ENCODE measurements at regions not wholly inside any gene's neighbourhood (a gene's known extent, or its start where the extent isn't known, plus 50 kb on each side); places are given as distances from the start of the nearest gene placed in this dataset. TPM values are rescaled to one million over a fixed set of nuclear protein-coding genes. Genes with fewer than 3 reads are reported as not detected.

DNA sequence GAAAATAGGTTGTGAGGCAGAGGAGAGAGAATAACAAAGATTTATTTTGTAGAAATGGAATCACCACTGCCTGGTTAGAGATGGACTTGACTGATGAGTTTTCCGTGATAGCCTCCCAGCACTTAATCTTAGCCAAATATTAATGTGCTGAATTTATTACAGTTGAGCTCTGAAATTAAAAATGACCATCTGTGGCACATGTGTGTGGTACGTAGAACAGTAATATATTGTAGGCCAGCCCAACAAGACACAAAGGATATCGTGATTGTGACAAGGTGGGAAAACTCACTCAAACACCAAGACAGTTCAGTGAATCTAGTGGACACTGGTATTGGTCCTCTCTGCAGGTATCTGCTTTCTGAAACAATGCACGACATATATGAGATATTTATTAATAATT lies 119.4 kb downstream of the HAO1 start:
- Histone ChIP-seq H3K4me3 (no peak overlapping the region), H3K27ac (no peak overlapping the region), H3K27me3 (no peaks in the 10 kb centered on the region), H3K9ac (ENCODE audit: low read depth in 2 of 2, low read length in 2 of 2) (no peak overlapping the region), H3K36me3 (no peaks in the 10 kb centered on the region), H3K4me1 (no peaks in the 10 kb centered on the region), H3K9me3 (no peaks in the 10 kb centered on the region)
- intact Hi-C loops (cut with DNase I), result no loop called here
- no peak for DNase-seq
- TF ChIP-seq, protein P1, sequence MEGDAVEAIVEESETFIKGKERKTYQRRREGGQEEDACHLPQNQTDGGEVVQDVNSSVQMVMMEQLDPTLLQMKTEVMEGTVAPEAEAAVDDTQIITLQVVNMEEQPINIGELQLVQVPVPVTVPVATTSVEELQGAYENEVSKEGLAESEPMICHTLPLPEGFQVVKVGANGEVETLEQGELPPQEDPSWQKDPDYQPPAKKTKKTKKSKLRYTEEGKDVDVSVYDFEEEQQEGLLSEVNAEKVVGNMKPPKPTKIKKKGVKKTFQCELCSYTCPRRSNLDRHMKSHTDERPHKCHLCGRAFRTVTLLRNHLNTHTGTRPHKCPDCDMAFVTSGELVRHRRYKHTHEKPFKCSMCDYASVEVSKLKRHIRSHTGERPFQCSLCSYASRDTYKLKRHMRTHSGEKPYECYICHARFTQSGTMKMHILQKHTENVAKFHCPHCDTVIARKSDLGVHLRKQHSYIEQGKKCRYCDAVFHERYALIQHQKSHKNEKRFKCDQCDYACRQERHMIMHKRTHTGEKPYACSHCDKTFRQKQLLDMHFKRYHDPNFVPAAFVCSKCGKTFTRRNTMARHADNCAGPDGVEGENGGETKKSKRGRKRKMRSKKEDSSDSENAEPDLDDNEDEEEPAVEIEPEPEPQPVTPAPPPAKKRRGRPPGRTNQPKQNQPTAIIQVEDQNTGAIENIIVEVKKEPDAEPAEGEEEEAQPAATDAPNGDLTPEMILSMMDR (IDR thresholded peaks at IDR 0.05), result no peak

DNA sequence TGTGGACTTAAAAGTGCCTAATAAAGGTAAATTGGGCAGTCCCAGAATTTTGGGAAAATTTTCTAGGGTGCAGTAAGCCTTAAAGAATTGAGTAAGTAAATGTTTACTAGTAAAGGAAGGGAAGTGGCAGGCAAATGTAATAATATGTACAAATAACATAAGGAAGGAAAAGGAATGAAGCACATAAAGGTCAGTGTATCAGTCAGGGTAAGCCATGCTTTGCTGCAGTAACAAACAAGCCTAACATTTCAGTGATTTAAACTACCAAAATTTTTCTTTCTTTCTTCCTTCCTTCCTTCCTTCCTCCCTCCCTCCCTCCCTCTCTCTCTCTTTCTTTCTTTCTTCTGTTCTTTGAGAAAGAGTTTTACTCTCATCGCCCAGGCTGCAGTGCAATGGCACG lies 117.5 kb downstream of the HAO1 start:
- Histone ChIP-seq H3K4me3 (no peak overlapping the region), H3K9ac (ENCODE audit: low read depth in 2 of 2, low read length in 2 of 2) (no peak overlapping the region), H3K36me3 (no peaks in the 10 kb centered on the region), H3K9me3 (no peaks in the 10 kb centered on the region), H3K27me3 (no peaks in the 10 kb centered on the region), H3K4me1 (no peaks in the 10 kb centered on the region), H3K27ac (no peak overlapping the region)
- intact Hi-C loops (cut with DNase I), result no loop called here
- no peak for DNase-seq
- TF ChIP-seq, protein P1 (IDR thresholded peaks at IDR 0.05), result no peak

DNA sequence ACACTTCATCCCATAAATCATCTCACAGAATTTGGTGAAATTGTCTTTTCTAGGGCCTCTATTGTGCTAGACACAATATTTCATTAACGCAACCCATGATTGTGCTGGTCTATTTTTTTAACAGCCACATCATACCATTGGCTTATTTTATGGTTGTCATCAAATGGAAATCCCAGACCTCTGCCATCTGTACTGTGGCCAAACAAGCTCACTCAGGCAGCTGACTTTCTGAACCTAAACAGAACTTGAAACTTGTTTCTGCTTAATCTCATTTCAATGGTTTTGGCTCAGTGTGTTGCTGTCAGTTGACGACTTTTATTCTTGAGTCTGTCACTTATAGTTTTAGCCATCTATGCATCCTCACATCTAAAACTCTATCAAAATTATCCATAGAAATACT lies 111.8 kb downstream of the HAO1 start:
- no peak for DNase-seq
- no peak overlapping the region for H3K27ac ChIP-seq
- TF ChIP-seq, protein P1 (IDR thresholded peaks at IDR 0.05), result no peak
- no peaks in the 10 kb centered on the region for H3K36me3 ChIP-seq
- no peak overlapping the region for H3K9ac ChIP-seq (ENCODE audit: low read depth in 2 of 2, low read length in 2 of 2)
- H3K4me1 ChIP-seq, result no peaks in the 10 kb centered on the region
- intact Hi-C loops (cut with DNase I), result no loop called here
- H3K27me3 ChIP-seq, result no peaks in the 10 kb centered on the region
- no peaks in the 10 kb centered on the region for H3K9me3 ChIP-seq
- no peak overlapping the region for H3K4me3 ChIP-seq

DNA sequence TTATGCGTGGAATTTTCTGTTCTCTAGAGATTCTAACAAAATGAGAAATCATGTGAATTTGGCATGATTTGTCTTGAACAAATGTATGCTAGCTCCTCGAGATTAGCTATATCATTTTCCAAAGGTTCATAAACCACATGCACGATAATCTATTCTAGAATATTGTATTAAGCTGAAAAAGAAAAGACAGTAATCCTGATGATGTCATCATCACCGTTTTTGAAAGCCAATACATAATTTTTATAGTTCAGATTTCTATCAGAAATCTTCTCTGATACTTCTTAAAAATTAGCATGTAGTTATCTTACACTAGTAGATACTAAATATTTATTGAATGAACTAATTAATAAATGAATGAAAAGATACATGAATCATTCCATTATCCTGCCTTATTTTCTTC lies 111.2 kb downstream of the HAO1 start:
- TF ChIP-seq, protein P1 (IDR thresholded peaks at IDR 0.05), result no peak
- intact Hi-C loops (cut with DNase I), result no loop called here
- Histone ChIP-seq H3K36me3 (no peaks in the 10 kb centered on the region), H3K9ac (ENCODE audit: low read depth in 2 of 2, low read length in 2 of 2) (no peak overlapping the region), H3K27me3 (no peaks in the 10 kb centered on the region), H3K27ac (no peak overlapping the region), H3K9me3 (no peaks in the 10 kb centered on the region), H3K4me1 (no peaks in the 10 kb centered on the region), H3K4me3 (no peak overlapping the region)
- DNase-seq, result no peak

DNA sequence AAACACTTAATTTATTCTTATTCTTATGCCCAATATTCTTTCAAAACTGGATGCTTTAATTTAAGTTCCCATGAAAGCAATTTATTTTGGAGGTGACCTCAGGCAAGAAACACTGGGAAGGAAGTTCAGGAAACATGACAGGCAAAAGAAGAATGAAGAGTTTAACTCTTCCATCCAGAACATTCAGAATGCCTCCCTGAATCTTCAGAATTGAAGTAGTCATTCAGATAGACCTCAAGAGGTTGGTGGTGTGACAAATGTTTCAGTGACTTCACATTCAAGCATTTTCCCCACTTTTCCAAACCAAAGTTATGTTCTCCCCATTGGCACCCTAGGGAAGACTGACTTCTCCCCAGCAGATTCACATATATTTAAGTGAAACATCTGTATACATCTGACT lies 110.5 kb downstream of the HAO1 start:
- Histone ChIP-seq H3K4me3 (no peak overlapping the region), H3K27me3 (no peaks in the 10 kb centered on the region), H3K9me3 (no peaks in the 10 kb centered on the region), H3K9ac (ENCODE audit: low read depth in 2 of 2, low read length in 2 of 2) (no peak overlapping the region), H3K4me1 (no peaks in the 10 kb centered on the region), H3K36me3 (no peaks in the 10 kb centered on the region), H3K27ac (no peak overlapping the region)
- no peak for DNase-seq
- TF ChIP-seq, protein P1 (IDR thresholded peaks at IDR 0.05), result no peak
- intact Hi-C loops (cut with DNase I), result no loop called here

Small RNAs in the stretch of these regions (microRNA-seq; reads per million reads assigned to microRNA genes)
- not detected for gene MIR8062

All from colonic mucosa (tissue), 4 donors.